Chondrocyte (in vitro differentiated cells): ENCODE measurements at regions not wholly inside any gene's neighbourhood (a gene's known extent, or its start where the extent isn't known, plus 50 kb on each side); places are given as distances from the start of the nearest gene placed in this dataset.
A peak's percentile ranks its signal among the peaks of the same experiment; 100 is the strongest.

Source experiments
- DNase-seq: peaks from one replicate; pipeline ENCODE4 v3.0.0; 2021; ENCODE audit warnings: mixed read lengths, low spot score
- H3K27ac Mint-ChIP-seq: one replicate; pipeline ENCODE4 v1.8.0; 2021; ENCODE audit warnings: mild to moderate bottlenecking, moderate library complexity, mixed read lengths; ENCODE audit not compliant: unreplicated experiment
- H3K27me3 Mint-ChIP-seq: 2 replicates; pipeline ENCODE4 v1.8.0; 2021; ENCODE audit warnings: low read depth, mixed read lengths
- H3K36me3 Mint-ChIP-seq: 2 replicates; pipeline ENCODE4 v1.8.0; 2021; ENCODE audit warnings: low read depth, mixed read lengths
- H3K4me1 Mint-ChIP-seq: 2 replicates; pipeline ENCODE4 v1.8.0; 2021; ENCODE audit warnings: low read depth, mild to moderate bottlenecking, mixed read lengths
- H3K4me3 Mint-ChIP-seq: one replicate; pipeline ENCODE4 v1.8.0; 2021; ENCODE audit warnings: mild to moderate bottlenecking, moderate library complexity, mixed read lengths; ENCODE audit not compliant: unreplicated experiment
- H3K9me3 Mint-ChIP-seq: 2 replicates; pipeline ENCODE4 v1.8.0; 2021; ENCODE audit warnings: low read depth, mixed read lengths
- TF ChIP-seq, protein P1 (sequence below): fragments of 200-600 bp; sonication (generic); IDR thresholded peaks from 2 replicates; pipeline ENCODE4 v1.5.0; 2021; ENCODE audit warnings: antibody characterized with exemption, mild to moderate bottlenecking, moderate library complexity

GRCh38 chr12:105841840-105842239, 296.9 kb downstream of the NUAK1 start:
- no peaks in the 10 kb centered on the region for H3K9me3 Mint-ChIP-seq
- H3K27ac Mint-ChIP-seq: no peak overlapping the region
- TF ChIP-seq, protein P1, sequence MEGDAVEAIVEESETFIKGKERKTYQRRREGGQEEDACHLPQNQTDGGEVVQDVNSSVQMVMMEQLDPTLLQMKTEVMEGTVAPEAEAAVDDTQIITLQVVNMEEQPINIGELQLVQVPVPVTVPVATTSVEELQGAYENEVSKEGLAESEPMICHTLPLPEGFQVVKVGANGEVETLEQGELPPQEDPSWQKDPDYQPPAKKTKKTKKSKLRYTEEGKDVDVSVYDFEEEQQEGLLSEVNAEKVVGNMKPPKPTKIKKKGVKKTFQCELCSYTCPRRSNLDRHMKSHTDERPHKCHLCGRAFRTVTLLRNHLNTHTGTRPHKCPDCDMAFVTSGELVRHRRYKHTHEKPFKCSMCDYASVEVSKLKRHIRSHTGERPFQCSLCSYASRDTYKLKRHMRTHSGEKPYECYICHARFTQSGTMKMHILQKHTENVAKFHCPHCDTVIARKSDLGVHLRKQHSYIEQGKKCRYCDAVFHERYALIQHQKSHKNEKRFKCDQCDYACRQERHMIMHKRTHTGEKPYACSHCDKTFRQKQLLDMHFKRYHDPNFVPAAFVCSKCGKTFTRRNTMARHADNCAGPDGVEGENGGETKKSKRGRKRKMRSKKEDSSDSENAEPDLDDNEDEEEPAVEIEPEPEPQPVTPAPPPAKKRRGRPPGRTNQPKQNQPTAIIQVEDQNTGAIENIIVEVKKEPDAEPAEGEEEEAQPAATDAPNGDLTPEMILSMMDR: no peak
- DNase-seq: no peak
- no peak overlapping the region for H3K4me3 Mint-ChIP-seq
- H3K4me1 Mint-ChIP-seq: peaks cover 25% of the 10 kb centered on the region
- peaks cover 3% of the 10 kb centered on the region for H3K36me3 Mint-ChIP-seq
- no peaks in the 10 kb centered on the region for H3K27me3 Mint-ChIP-seq

GRCh38 chr12:105843561-105843960, 295.2 kb downstream of the NUAK1 start:
- no peak for DNase-seq
- TF ChIP-seq, protein P1: peak; percentile 15
- Mint-ChIP-seq H3K27me3 (no peaks in the 10 kb centered on the region), H3K9me3 (no peaks in the 10 kb centered on the region), H3K27ac (peak overlapping the region; percentile 68), H3K36me3 (peaks cover 3% of the 10 kb centered on the region), H3K4me3 (no peak overlapping the region), H3K4me1 (peaks cover 27% of the 10 kb centered on the region)

- Mint-ChIP-seq H3K4me3 (no peak overlapping the region), H3K27me3 (no peaks in the 10 kb centered on the region), H3K27ac (peak overlapping the region; percentile 68), H3K9me3 (no peaks in the 10 kb centered on the region), H3K4me1 (peaks cover 27% of the 10 kb centered on the region), H3K36me3 (no peaks in the 10 kb centered on the region)
- TF ChIP-seq, protein P1: no peak
- no peak for DNase-seq
Observed at GRCh38 chr12:105843986-105844760, 294.6 kb downstream of the NUAK1 start.

- TF ChIP-seq, protein P1: no peak
- Mint-ChIP-seq H3K36me3 (peaks cover 2% of the 10 kb centered on the region), H3K27ac (no peak overlapping the region), H3K27me3 (no peaks in the 10 kb centered on the region), H3K9me3 (no peaks in the 10 kb centered on the region), H3K4me1 (peaks cover 27% of the 10 kb centered on the region), H3K4me3 (no peak overlapping the region)
- DNase-seq: no peak
Observed at GRCh38 chr12:105846331-105846730, 292.4 kb downstream of the NUAK1 start.

DNA sequence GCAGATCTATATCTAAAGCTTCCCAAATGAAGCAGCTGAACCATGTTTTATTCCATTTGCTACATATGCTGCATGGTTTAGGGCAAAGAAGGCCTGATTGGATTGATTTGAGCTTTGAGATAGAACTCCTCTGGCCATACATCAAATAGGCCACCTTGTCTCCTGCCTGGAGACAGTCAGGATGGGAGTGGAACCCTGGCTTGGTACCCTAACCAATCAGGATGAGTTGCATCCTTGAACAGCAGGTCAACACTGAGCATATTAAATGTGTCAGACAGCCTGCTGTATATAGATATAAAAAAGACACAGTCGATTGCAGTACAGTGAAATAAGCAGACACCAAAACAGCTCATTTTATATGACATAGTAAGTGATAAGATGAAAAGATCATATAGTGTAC, 291.7 kb downstream of the NUAK1 start:
- Mint-ChIP-seq H3K4me3 (no peak overlapping the region), H3K27me3 (no peaks in the 10 kb centered on the region), H3K27ac (no peak overlapping the region), H3K4me1 (peaks cover 26% of the 10 kb centered on the region), H3K36me3 (peaks cover 2% of the 10 kb centered on the region), H3K9me3 (no peaks in the 10 kb centered on the region)
- no peak for DNase-seq
- TF ChIP-seq, protein P1: no peak
